Loucy (cell line): ENCODE measurements at regions not wholly inside any gene's neighbourhood (a gene's known extent, or its start where the extent isn't known, plus 50 kb on each side); places are given as distances from the start of the nearest gene placed in this dataset.

Experiments
- H2AFZ ChIP-seq: fragments of 200-600 bp; sonication (generic); 2 replicates; pipeline ENCODE4 v1.6.0; 2016; ENCODE audit warnings: antibody characterized with exemption, mild to moderate bottlenecking, low read length, moderate library complexity
- H3F3A ChIP-seq: fragments of 200-600 bp; 2 replicates; pipeline ENCODE4 v1.6.0; 2016; ENCODE audit warnings: antibody characterized with exemption, low read depth, mild to moderate bottlenecking
- H3K27me3 ChIP-seq: fragments of 200-600 bp; sonication (generic); 2 replicates; pipeline ENCODE4 v1.6.1; 2014; ENCODE audit warnings: low read length, mild to moderate bottlenecking; ENCODE audit not compliant: insufficient read depth, poor library complexity, severe bottlenecking
- H3K36me3 ChIP-seq: fragments of 200-600 bp; sonication (generic); 2 replicates; pipeline ENCODE4 v1.6.1; 2016; ENCODE audit warnings: low read length; ENCODE audit not compliant: insufficient read depth
- H3K4me1 ChIP-seq: fragments of 200-600 bp; sonication (generic); 2 replicates; pipeline ENCODE4 v1.5.1; 2014; ENCODE audit warnings: low read length, mild to moderate bottlenecking; ENCODE audit not compliant: insufficient read depth, poor library complexity, severe bottlenecking
- H3K4me2 ChIP-seq: fragments of 200-600 bp; sonication (generic); 2 replicates; pipeline ENCODE4 v1.6.0; 2014; ENCODE audit warnings: antibody characterized with exemption, low read length, low read depth, mild to moderate bottlenecking; ENCODE audit not compliant: poor library complexity, severe bottlenecking
- H3K4me3 ChIP-seq: fragments of 200-600 bp; sonication (generic); 2 replicates; pipeline ENCODE4 v1.5.1; 2014; ENCODE audit warnings: low read length, mild to moderate bottlenecking, mixed read lengths; ENCODE audit not compliant: poor library complexity, severe bottlenecking
- H3K79me2 ChIP-seq: fragments of 200-600 bp; sonication (generic); 2 replicates; pipeline ENCODE4 v1.6.1; 2014; ENCODE audit warnings: low read length; ENCODE audit not compliant: insufficient read depth
- H3K9ac ChIP-seq: fragments of 200-600 bp; sonication (generic); 2 replicates; pipeline ENCODE4 v1.6.0; 2014; ENCODE audit warnings: mild to moderate bottlenecking, low read depth, low read length, moderate library complexity; ENCODE audit not compliant: poor library complexity, severe bottlenecking
- H3K9me2 ChIP-seq: fragments of 200-600 bp; sonication (generic); replicated peaks from 2 replicates; pipeline ENCODE4 v1.6.1; 2016; ENCODE audit warnings: low read depth, low read length, mixed read lengths
- H3K9me3 ChIP-seq: fragments of 200-600 bp; sonication (generic); 2 replicates; pipeline ENCODE4 v1.6.1; 2014; ENCODE audit warnings: mild to moderate bottlenecking, antibody characterized with exemption, low read length, low read depth; ENCODE audit not compliant: insufficient read depth
- H4K20me1 ChIP-seq: fragments of 200-600 bp; sonication (generic); 2 replicates; pipeline ENCODE4 v1.6.0; 2014; ENCODE audit warnings: antibody characterized with exemption, low read length, mild to moderate bottlenecking; ENCODE audit not compliant: insufficient read depth, poor library complexity, severe bottlenecking
- CTCF ChIP-seq: fragments of 200-600 bp; sonication (generic); conservative IDR thresholded peaks from 2 replicates; pipeline ENCODE4 v1.5.1; 2014; ENCODE audit warnings: mild to moderate bottlenecking, antibody characterized with exemption, low read length
- EZH2phosphoT487 ChIP-seq: fragments of 200-600 bp; IDR thresholded peaks from 2 replicates; pipeline ENCODE4 v1.6.1; 2018; ENCODE audit warnings: antibody characterized with exemption, mild to moderate bottlenecking, moderate library complexity, borderline replicate concordance

GRCh38 chr1:4467241-4467640 is 187.2 kb upstream of the AJAP1 start:
- Histone ChIP-seq H3K9me3 (peaks cover 2% of the 10 kb centered on the region; the same call in 1 of the 2 replicates), H3K4me3 (no peak overlapping the region), H3F3A (no peaks in the 10 kb centered on the region), H3K4me2 (no peak overlapping the region), H2AFZ (no peak overlapping the region), H4K20me1 (no peaks in the 10 kb centered on the region), H3K79me2 (no peaks in the 10 kb centered on the region), H3K27me3 (no peaks in the 10 kb centered on the region), H3K4me1 (no peaks in the 10 kb centered on the region), H3K36me3 (no peaks in the 10 kb centered on the region), H3K9ac (no peak overlapping the region), H3K9me2 (no peaks in the 10 kb centered on the region)
- TF ChIP-seq EZH2phosphoT487 = no peak
- no peak for TF ChIP-seq CTCF

DNA sequence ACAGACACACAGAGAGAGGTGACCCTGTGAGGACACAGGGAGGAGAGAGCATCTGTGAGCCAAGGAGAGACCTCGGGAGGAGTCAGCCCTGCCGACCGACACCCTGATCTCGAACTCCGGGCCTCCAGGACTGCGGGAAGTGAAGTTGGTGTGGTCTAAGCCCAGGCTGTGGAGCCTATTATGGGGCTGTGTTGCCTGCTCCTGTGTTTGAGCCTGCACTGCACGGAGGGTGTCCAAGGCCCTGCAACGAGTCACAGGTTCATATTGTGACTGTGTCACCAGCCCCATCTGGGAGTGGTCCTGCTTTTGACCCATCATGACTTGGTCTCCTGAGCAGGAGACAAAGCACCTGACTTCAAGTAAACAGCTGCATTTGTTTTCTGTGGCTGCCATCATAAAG is 186.0 kb upstream of the AJAP1 start:
- Histone ChIP-seq H3K9me3 (peaks cover 2% of the 10 kb centered on the region; the same call in 1 of the 2 replicates), H3K9me2 (no peaks in the 10 kb centered on the region), H3K79me2 (no peaks in the 10 kb centered on the region), H3K4me1 (no peaks in the 10 kb centered on the region), H3K4me3 (no peak overlapping the region), H2AFZ (no peak overlapping the region), H3K27me3 (no peaks in the 10 kb centered on the region), H3F3A (no peaks in the 10 kb centered on the region), H3K36me3 (no peaks in the 10 kb centered on the region), H3K9ac (no peak overlapping the region), H3K4me2 (no peak overlapping the region), H4K20me1 (no peaks in the 10 kb centered on the region)
- TF ChIP-seq EZH2phosphoT487 (no peak), CTCF (no peak)

DNA sequence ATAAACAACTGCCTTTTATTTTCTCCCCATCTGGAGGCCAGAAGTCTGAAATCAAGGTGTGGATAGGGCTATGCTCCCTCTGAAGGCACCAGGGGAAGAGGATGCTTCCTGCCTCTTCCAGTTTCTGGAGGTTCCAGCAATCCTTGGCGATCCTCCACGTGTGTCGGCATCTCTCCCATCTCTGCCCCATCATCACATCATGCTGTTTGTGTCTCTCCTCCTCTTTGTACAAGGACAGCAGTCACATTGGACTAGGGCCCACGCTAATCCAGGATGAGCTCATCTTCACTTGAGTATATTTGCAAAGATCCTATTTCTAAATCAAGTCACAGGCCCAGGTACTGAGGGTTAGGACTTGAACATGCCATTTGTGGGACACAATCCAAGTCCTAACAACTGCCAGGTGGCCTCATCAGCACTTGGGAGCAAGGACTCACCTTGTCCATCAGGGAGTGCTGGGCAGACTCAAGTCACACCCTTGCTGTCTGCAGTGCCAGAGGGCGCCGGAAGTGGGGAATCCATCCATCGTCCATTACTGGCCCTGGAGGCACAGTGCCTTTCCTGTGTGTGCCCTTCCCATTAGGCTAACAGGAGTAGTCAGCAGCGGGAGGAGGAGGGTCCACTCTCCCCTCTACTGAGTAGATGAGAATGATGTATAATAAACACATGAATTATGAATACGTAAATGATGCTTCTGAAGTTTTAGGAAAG is 185.4 kb upstream of the AJAP1 start:
- no peaks in the 10 kb centered on the region for H3K4me1 ChIP-seq
- no peak overlapping the region for H2AFZ ChIP-seq
- H3K27me3 ChIP-seq = no peaks in the 10 kb centered on the region
- H3K9me3 ChIP-seq = peaks cover 2% of the 10 kb centered on the region; the same call in 1 of the 2 replicates
- no peaks in the 10 kb centered on the region for H3K9me2 ChIP-seq
- H3K36me3 ChIP-seq = no peaks in the 10 kb centered on the region
- no peaks in the 10 kb centered on the region for H3K79me2 ChIP-seq
- no peak overlapping the region for H3K4me2 ChIP-seq
- H3K4me3 ChIP-seq = no peak overlapping the region
- no peaks in the 10 kb centered on the region for H3F3A ChIP-seq
- H4K20me1 ChIP-seq = no peaks in the 10 kb centered on the region
- TF ChIP-seq EZH2phosphoT487 (no peak), CTCF (no peak)
- H3K9ac ChIP-seq = no peak overlapping the region
